ENCODE measurements at regions not wholly inside any gene's neighbourhood (a gene's known extent, or its start where the extent isn't known, plus 50 kb on each side); places are given as distances from the start of the nearest gene placed in this dataset.

GRCh38 chr7:19574131-19574530 is 134.7 kb downstream of the POLR1F start:
- Histone ChIP-seq H3K9me3 (ENCODE audit: control insufficient read depth, insufficient read depth, low read length) (no peaks in the 10 kb centered on the region), H4K20me1 (ENCODE audit: control insufficient read depth, insufficient read depth, low read depth, low read length) (no peaks in the 10 kb centered on the region), H3K27ac (ENCODE audit: low read depth, low read length) (no peak overlapping the region), H3K9me2 (replicated peaks; ENCODE audit: control insufficient read depth, low read length) (no peaks in the 10 kb centered on the region), H3K4me2 (ENCODE audit: low read length) (no peak overlapping the region), H3K27me3 (ENCODE audit: control insufficient read depth, low read length) (no peaks in the 10 kb centered on the region), H3F3A (ENCODE audit: control insufficient read depth, insufficient read depth) (no peaks in the 10 kb centered on the region), H3K79me2 (ENCODE audit: control insufficient read depth, low read length) (no peaks in the 10 kb centered on the region), H3K36me3 (ENCODE audit: control insufficient read depth, low read length) (no peaks in the 10 kb centered on the region), H3K4me1 (ENCODE audit: control insufficient read depth, low read length) (no peaks in the 10 kb centered on the region), H3K4me3 (ENCODE audit: low read length) (no peak overlapping the region)
- TF ChIP-seq EZH2phosphoT487 (IDR thresholded peaks at IDR 0.05; ENCODE audit: borderline replicate concordance, low read length) (no peak), CTCF (IDR thresholded peaks at IDR 0.05; ENCODE audit: low read depth, low read length, poor library complexity, severe bottlenecking) (no peak)

GRCh38 chr7:19572566-19572965 is 136.3 kb downstream of the POLR1F start:
- H3F3A ChIP-seq (ENCODE audit: control insufficient read depth, insufficient read depth) = no peaks in the 10 kb centered on the region
- no peaks in the 10 kb centered on the region for H3K36me3 ChIP-seq (ENCODE audit: control insufficient read depth, low read length)
- no peak overlapping the region for H3K4me2 ChIP-seq (ENCODE audit: low read length)
- no peaks in the 10 kb centered on the region for H3K4me1 ChIP-seq (ENCODE audit: control insufficient read depth, low read length)
- no peaks in the 10 kb centered on the region for H3K27me3 ChIP-seq (ENCODE audit: control insufficient read depth, low read length)
- no peaks in the 10 kb centered on the region for H3K79me2 ChIP-seq (ENCODE audit: control insufficient read depth, low read length)
- H3K4me3 ChIP-seq (ENCODE audit: low read length) = no peak overlapping the region
- H3K9me2 ChIP-seq (replicated peaks; ENCODE audit: control insufficient read depth, low read length) = 0 out of 2 replicates have a peak, but pooled peaks cover 2% of the 10 kb centered on the region
- H4K20me1 ChIP-seq (ENCODE audit: control insufficient read depth, insufficient read depth, low read depth, low read length) = no peaks in the 10 kb centered on the region
- no peaks in the 10 kb centered on the region for H3K9me3 ChIP-seq (ENCODE audit: control insufficient read depth, insufficient read depth, low read length)
- no peak for TF ChIP-seq EZH2phosphoT487 (IDR thresholded peaks at IDR 0.05; ENCODE audit: borderline replicate concordance, low read length)
- TF ChIP-seq CTCF (IDR thresholded peaks at IDR 0.05; ENCODE audit: low read depth, low read length, poor library complexity, severe bottlenecking) = no peak
- H3K27ac ChIP-seq (ENCODE audit: low read depth, low read length) = no peak overlapping the region

DNA sequence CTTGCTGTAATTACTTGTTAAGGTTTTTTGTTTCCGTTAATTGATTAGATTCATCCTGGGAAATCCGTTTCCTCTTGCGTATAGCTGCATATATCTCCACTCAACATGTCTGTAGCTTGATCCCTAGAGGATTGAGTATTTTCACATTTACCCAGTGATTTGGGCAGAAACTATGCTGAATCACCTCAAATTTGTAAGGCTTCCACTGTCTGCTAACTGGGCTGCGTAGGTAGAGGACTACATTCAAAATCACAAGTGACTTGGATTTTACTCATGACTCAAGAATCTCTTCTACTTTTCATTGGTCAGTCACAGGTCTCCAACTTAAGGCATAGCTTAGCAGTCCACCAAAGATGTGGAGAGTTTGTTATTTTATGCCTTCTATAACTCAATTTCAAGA is 141.8 kb downstream of the POLR1F start:
- Histone ChIP-seq H3K4me1 (ENCODE audit: control insufficient read depth, low read length) (no peaks in the 10 kb centered on the region), H3K27me3 (ENCODE audit: control insufficient read depth, low read length) (no peaks in the 10 kb centered on the region), H3K9me2 (replicated peaks; ENCODE audit: control insufficient read depth, low read length) (0 out of 2 replicates have a peak, but pooled peaks cover 2% of the 10 kb centered on the region), H3K4me3 (ENCODE audit: low read length) (no peak overlapping the region), H3K79me2 (ENCODE audit: control insufficient read depth, low read length) (no peaks in the 10 kb centered on the region), H3K4me2 (ENCODE audit: low read length) (no peak overlapping the region), H3K27ac (ENCODE audit: low read depth, low read length) (no peak overlapping the region), H3K36me3 (ENCODE audit: control insufficient read depth, low read length) (no peaks in the 10 kb centered on the region), H3F3A (ENCODE audit: control insufficient read depth, insufficient read depth) (no peaks in the 10 kb centered on the region), H3K9me3 (ENCODE audit: control insufficient read depth, insufficient read depth, low read length) (no peaks in the 10 kb centered on the region), H4K20me1 (ENCODE audit: control insufficient read depth, insufficient read depth, low read depth, low read length) (no peaks in the 10 kb centered on the region)
- no peak for TF ChIP-seq EZH2phosphoT487 (IDR thresholded peaks at IDR 0.05; ENCODE audit: borderline replicate concordance, low read length)
- no peak for TF ChIP-seq CTCF (IDR thresholded peaks at IDR 0.05; ENCODE audit: low read depth, low read length, poor library complexity, severe bottlenecking)

Data from DOHH2 (cell line).